GM12878 (cell line): ENCODE measurements at regions not wholly inside any gene's neighbourhood (a gene's known extent, or its start where the extent isn't known, plus 50 kb on each side); places are given as distances from the start of the nearest gene placed in this dataset.

Source experiments
- ATAC-seq: fragments of 200-7000 bp; cut with Tn5 transposase; 3 replicates; pipeline ENCODE4 v1.9.1; 2020; ENCODE audit warnings: mild to moderate bottlenecking, moderate library complexity
- BruUV-seq: library from RNA; stranded (reverse); fragments of 400-500 nt; replicated peaks from 2 replicates; lab custom pipeline; 2021; lab: Mats Ljungman, UMichigan
- CTCF ChIA-PET: fragments of 300-600 bp; sonication (Branson Sonifier 250); formaldehyde crosslinking; extraction: SDS; loops from one replicate; lab custom pipeline; 2021; ENCODE audit warnings: inconsistent platforms; lab: Yijun Ruan, JAX
- POLR2A ChIA-PET: fragments of 350-600 bp; formaldehyde crosslinking; extraction: SDS; loops from one replicate; lab custom pipeline; 2021; ENCODE audit warnings: inconsistent platforms; lab: Charles Lee
- RAD21 ChIA-PET: fragments of 300-600 bp; sonication (Branson Sonifier 250); formaldehyde crosslinking; loops from one replicate; lab custom pipeline; 2023; ENCODE audit warnings: antibody characterized with exemption; ENCODE audit not compliant: unreplicated experiment; lab: Charles Lee
- SMC1A ChIA-PET: fragments of 300-600 bp; sonication (Branson Sonifier 250); formaldehyde crosslinking; loops from one replicate; lab custom pipeline; 2023; ENCODE audit not compliant: unreplicated experiment, uncharacterized antibody; lab: Charles Lee
- DNase-seq: peaks from one replicate; pipeline ENCODE4 v3.0.0-alpha.2; 2011; ENCODE audit warnings: low read depth, low spot score
- FAIRE-seq: peaks from 3 replicates; lab custom pipeline; 2011; peaks lifted over from hg19 to GRCh38; lab: Jason Lieb, UNC
- H2AFZ ChIP-seq: 2 replicates; pipeline ENCODE4 v1.6.0; 2011; ENCODE audit warnings: low read depth, low read length, control low read depth; ENCODE audit not compliant: control insufficient read depth
- H3K27ac ChIP-seq: 2 replicates; pipeline ENCODE4 v1.5.1; 2011; ENCODE audit warnings: control low read depth; ENCODE audit not compliant: control insufficient read depth, insufficient read depth
- H3K27me3 ChIP-seq, 2 experiments: replicated peaks in 1 of 2; 2 replicates each; pipeline versions ENCODE4 v1.6.0 to v1.6.1; 2011; ENCODE audit warnings: low read length in 1 of 2; ENCODE audit not compliant: control insufficient read depth in 2 of 2, insufficient read depth in 2 of 2
- H3K36me3 ChIP-seq, 2 experiments: 2 replicates each; pipeline ENCODE4 v1.5.1; 2011; ENCODE audit warnings: low read length in 1 of 2; ENCODE audit not compliant: control insufficient read depth in 2 of 2, insufficient read depth in 2 of 2
- H3K4me1 ChIP-seq: 2 replicates; pipeline ENCODE4 v1.6.1; 2011; ENCODE audit warnings: mild to moderate bottlenecking, low read length, moderate library complexity, mixed read lengths; ENCODE audit not compliant: control insufficient read depth, insufficient read depth
- H3K4me2 ChIP-seq: 2 replicates; pipeline ENCODE4 v1.6.0; 2011; ENCODE audit warnings: control low read depth; ENCODE audit not compliant: control insufficient read depth, insufficient read depth
- H3K4me3 ChIP-seq: fragments of 200-600 bp; sonication (generic); 2 replicates; pipeline ENCODE4 v1.5.1; 2016
- H3K79me2 ChIP-seq: 2 replicates; pipeline ENCODE4 v1.6.0; 2011; ENCODE audit warnings: low read length; ENCODE audit not compliant: control insufficient read depth, insufficient read depth
- H3K9ac ChIP-seq: 2 replicates; pipeline ENCODE4 v1.8.0; 2011; ENCODE audit warnings: low read length, control low read depth, mixed read lengths; ENCODE audit not compliant: control insufficient read depth, insufficient read depth
- H3K9me3 ChIP-seq: replicated peaks from 3 replicates; pipeline ENCODE4 v1.5.1; 2011; ENCODE audit warnings: mild to moderate bottlenecking, low read length; ENCODE audit not compliant: control insufficient read depth, insufficient read depth
- H4K20me1 ChIP-seq: 2 replicates; pipeline ENCODE4 v1.6.0; 2011; ENCODE audit not compliant: control insufficient read depth, insufficient read depth
- ATF7 ChIP-seq: fragments of 450-650 bp; IDR thresholded peaks from 2 replicates; pipeline ENCODE4 v1.6.1; 2016; ENCODE audit warnings: low read depth, mild to moderate bottlenecking
- CBFB ChIP-seq: IDR thresholded peaks from 2 replicates; pipeline ENCODE4 v1.6.1; 2016; ENCODE audit warnings: antibody characterized with exemption, low read depth
- CHD4 ChIP-seq: fragments of 200-600 bp; sonication (generic); IDR thresholded peaks from 2 replicates; pipeline ENCODE4 v1.6.1; 2016; ENCODE audit warnings: mild to moderate bottlenecking
- FOS ChIP-seq: IDR thresholded peaks from 3 replicates; pipeline ENCODE4 v1.6.1; 2011; ENCODE audit warnings: borderline replicate concordance; ENCODE audit not compliant: insufficient read length; ENCODE audit errors: extremely low read depth
- HCFC1 ChIP-seq: fragments of 150-350 bp; IDR thresholded peaks from 2 replicates; pipeline ENCODE4 v1.6.1; 2014; ENCODE audit warnings: low read length
- IKZF1 ChIP-seq: fragments of 450-650 bp; conservative IDR thresholded peaks from 2 replicates; pipeline ENCODE4 v1.6.1; 2017; ENCODE audit warnings: antibody characterized with exemption, mild to moderate bottlenecking
- KAT2A ChIP-seq: conservative IDR thresholded peaks from 2 replicates; pipeline ENCODE4 v1.6.1; 2011; ENCODE audit warnings: low read depth, low read length; ENCODE audit not compliant: control insufficient read depth
- KDM1A ChIP-seq: fragments of 200-600 bp; sonication (generic); IDR thresholded peaks from 2 replicates; pipeline ENCODE4 v1.6.1; 2016; ENCODE audit warnings: borderline replicate concordance
- MEF2A ChIP-seq: IDR thresholded peaks from 2 replicates; pipeline ENCODE4 v1.6.1; 2011; ENCODE audit warnings: low read depth, mild to moderate bottlenecking, low read length, moderate library complexity; ENCODE audit not compliant: insufficient read depth
- MYB ChIP-seq: fragments of 150-350 bp; IDR thresholded peaks from 2 replicates; pipeline ENCODE4 v1.6.1; 2014; ENCODE audit warnings: mild to moderate bottlenecking, low read depth, low read length, borderline replicate concordance
- NFIC ChIP-seq: IDR thresholded peaks from 2 replicates; pipeline ENCODE4 v1.6.1; 2012; ENCODE audit warnings: low read depth, mild to moderate bottlenecking, inconsistent platforms, low read length, moderate library complexity
- PKNOX1 ChIP-seq: fragments of 450-650 bp; IDR thresholded peaks from 2 replicates; pipeline ENCODE4 v1.6.1; 2016; ENCODE audit warnings: mild to moderate bottlenecking
- POLR2A ChIP-seq: IDR thresholded peaks from 2 replicates; pipeline ENCODE4 v1.6.1; 2011; ENCODE audit warnings: low read depth, mild to moderate bottlenecking, low read length
- RAD21 ChIP-seq: IDR thresholded peaks from 2 replicates; pipeline ENCODE4 v1.6.1; 2011; ENCODE audit warnings: mild to moderate bottlenecking, low read depth, low read length, moderate library complexity; ENCODE audit not compliant: insufficient read depth
- RELB ChIP-seq: fragments of 450-650 bp; IDR thresholded peaks from 2 replicates; pipeline ENCODE4 v1.6.1; 2017; ENCODE audit warnings: low read depth, mild to moderate bottlenecking, moderate library complexity
- SIN3A ChIP-seq: IDR thresholded peaks from 2 replicates; pipeline ENCODE4 v1.6.1; 2012; ENCODE audit warnings: low read depth, low read length, improper control_type of control experiment
- SMAD1 ChIP-seq: fragments of 450-650 bp; IDR thresholded peaks from 2 replicates; pipeline ENCODE4 v1.6.1; 2018; ENCODE audit warnings: mild to moderate bottlenecking, low read depth; ENCODE audit not compliant: partially characterized antibody
- SMC3 ChIP-seq: IDR thresholded peaks from 2 replicates; pipeline ENCODE4 v1.6.1; 2011; ENCODE audit warnings: low read length, improper control_type of control experiment, borderline replicate concordance
- SUPT20H ChIP-seq: IDR thresholded peaks from 2 replicates; pipeline ENCODE4 v1.6.1; 2011; ENCODE audit warnings: low read depth, mild to moderate bottlenecking, low read length, moderate library complexity, borderline replicate concordance; ENCODE audit not compliant: control insufficient read depth
- WRNIP1 ChIP-seq: IDR thresholded peaks from 2 replicates; pipeline ENCODE4 v1.6.1; 2011; ENCODE audit warnings: low read depth, low read length, improper control_type of control experiment, borderline replicate concordance
- ZZZ3 ChIP-seq: IDR thresholded peaks from 2 replicates; pipeline ENCODE4 v1.6.1; 2011; ENCODE audit warnings: low read depth; ENCODE audit not compliant: control insufficient read depth, insufficient read length
- WGBS: methylation state at CpG from one replicate; pipeline ENCODE4 v1.1.6; 2016; ENCODE audit warnings: low lambda C conversion rate; ENCODE audit not compliant: insufficient replicate concordance, insufficient coverage; ENCODE audit errors: missing lambda C conversion rate; 5-methylcytosine and 5-hydroxymethylcytosine counted together
- in situ Hi-C: fragments of 300-500 bp; cut with MboI; formaldehyde crosslinking; loops from 9 replicates; pipeline ENCODE4 v1.14.3; 2018; ENCODE audit warnings: mixed read lengths
- intact Hi-C: fragments of 100-400 bp; cut with micrococcal nuclease; formaldehyde crosslinking; loops from one replicate; pipeline ENCODE4 v1.14.2; 2022; ENCODE audit not compliant: unreplicated experiment

GRCh38 chr2:38230756-38231155 lies 146.3 kb downstream of the ATL2 start:
- 44% methylated on average over 4 of the region's 4 CpGs for WGBS
- in situ Hi-C loops = no loop called here
- POLR2A ChIA-PET = no interaction called here
- H3K4me1 ChIP-seq = no peaks in the 10 kb centered on the region
- H3K9me3 ChIP-seq = no peaks in the 10 kb centered on the region; the same call in 2 of the 3 replicates
- CTCF ChIA-PET = no interaction called here
- no peaks in the 10 kb centered on the region for H3K27me3 ChIP-seq
- SMC1A ChIA-PET = interaction anchor here (0.9 kb wide), 1 partner anchor 68 kb away, joined by 3 read pairs; no protein-coding TSS in a partner anchor
- FAIRE-seq = no peak
- H3K36me3 ChIP-seq = no peaks in the 10 kb centered on the region
- H3K79me2 ChIP-seq = no peaks in the 10 kb centered on the region
- no peak for DNase-seq
- ATAC-seq = no peak
- RAD21 ChIA-PET = no interaction called here
- intact Hi-C loops = no loop called here
- no peak overlapping the region for H3K4me3 ChIP-seq
- no peaks in the 10 kb centered on the region for H4K20me1 ChIP-seq
- TF ChIP-seq MYB = no peak
- no peak for TF ChIP-seq KAT2A
- no peak for TF ChIP-seq POLR2A
- TF ChIP-seq CBFB = no peak
- no peak for TF ChIP-seq WRNIP1
- TF ChIP-seq ATF7 = no peak
- TF ChIP-seq KDM1A = no peak
- no peak overlapping the region for H3K9ac ChIP-seq
- H3K27ac ChIP-seq = no peak overlapping the region
- BruUV-seq = no TSS peak
- H2AFZ ChIP-seq = no peak overlapping the region
- H3K4me2 ChIP-seq = no peak overlapping the region

GRCh38 chr2:38228753-38229152 lies 148.3 kb downstream of the ATL2 start:
- DNase-seq (no peak), FAIRE-seq (no peak), ATAC-seq (no peak)
- no peaks in the 10 kb centered on the region for H4K20me1 ChIP-seq
- H3K36me3 ChIP-seq = no peaks in the 10 kb centered on the region
- no peaks in the 10 kb centered on the region for H3K27me3 ChIP-seq
- no peak overlapping the region for H3K4me3 ChIP-seq
- ChIA-PET CTCF (interaction anchor here (0.8 to 1.4 kb wide), 2 partner anchors 46 to 237 kb away, joined by 3 read pairs; no protein-coding TSS in a partner anchor), RAD21 (no interaction called here), SMC1A (no interaction called here), POLR2A (no interaction called here)
- H3K9me3 ChIP-seq = no peaks in the 10 kb centered on the region; the same call in 2 of the 3 replicates
- BruUV-seq = no TSS peak
- in situ Hi-C loops (no loop called here), intact Hi-C loops (no loop called here)
- no peak overlapping the region for H3K9ac ChIP-seq
- H3K4me2 ChIP-seq = no peak overlapping the region
- H3K27ac ChIP-seq = no peak overlapping the region
- no peaks in the 10 kb centered on the region for H3K4me1 ChIP-seq
- no peaks in the 10 kb centered on the region for H3K79me2 ChIP-seq
- H2AFZ ChIP-seq = no peak overlapping the region
- TF ChIP-seq RELB = no peak
- no peak for TF ChIP-seq SUPT20H
- no peak for TF ChIP-seq ZZZ3
- TF ChIP-seq NFIC = no peak
- no peak for TF ChIP-seq HCFC1
- no peak for TF ChIP-seq MEF2A
- TF ChIP-seq CHD4 = no peak
- TF ChIP-seq SIN3A = no peak
- TF ChIP-seq SMC3 = no peak
- TF ChIP-seq SMAD1 = no peak
- TF ChIP-seq RAD21 = no peak
- TF ChIP-seq PKNOX1 = no peak
- no peak for TF ChIP-seq IKZF1
- TF ChIP-seq FOS = no peak
